Keratinocyte (primary cell): ENCODE measurements at regions not wholly inside any gene's neighbourhood (a gene's known extent, or its start where the extent isn't known, plus 50 kb on each side); places are given as distances from the start of the nearest gene placed in this dataset.

ENCODE experiments used
- CTCF ChIP-seq, 3 experiments: IDR thresholded peaks in 1 of 3; conservative IDR thresholded peaks in 1 of 3; optimal IDR thresholded peaks in 1 of 3; 2 replicates in 2 of 3; 3 replicates in 1 of 3; pipeline versions ENCODE3 to v1.5.1; 2011; ENCODE audit warnings: low read length in 3 of 3, mild to moderate bottlenecking in 3 of 3, moderate library complexity in 2 of 3, control low read depth in 1 of 3, inconsistent platforms in 1 of 3; ENCODE audit not compliant: insufficient read depth in 2 of 3; ENCODE audit errors: extremely low read depth in 1 of 3
- EZH2 ChIP-seq: IDR thresholded peaks from one replicate; pipeline ENCODE4 v1.6.1; 2012; ENCODE audit warnings: inconsistent platforms, mild to moderate bottlenecking, low read length, moderate library complexity

- TF ChIP-seq CTCF (optimal IDR thresholded peaks at IDR 0.05 in 1 of 3, IDR thresholded peaks at IDR 0.05 in 1 of 3, conservative IDR thresholded peaks at IDR 0.05 in 1 of 3; ENCODE audit: extremely low read depth in 1 of 3, insufficient read depth in 2 of 3, low read length in 3 of 3) (no peak), EZH2 (no peak)
Observed at GRCh38 chr2:3956406-3956805, 253.0 kb downstream of the DCDC2C start.
